GM23248 (cell line): ENCODE measurements at regions not wholly inside any gene's neighbourhood (a gene's known extent, or its start where the extent isn't known, plus 50 kb on each side); places are given as distances from the start of the nearest gene placed in this dataset.

ENCODE experiments used
- EZH2 ChIP-seq: fragments of 200-600 bp; sonication (generic); IDR thresholded peaks from 2 replicates; pipeline ENCODE4 v1.6.1; 2018; ENCODE audit warnings: antibody characterized with exemption, mild to moderate bottlenecking; ENCODE audit not compliant: insufficient read depth, poor library complexity, severe bottlenecking
- EZH2phosphoT487 ChIP-seq: fragments of 200-600 bp; sonication (generic); IDR thresholded peaks from 2 replicates; pipeline ENCODE4 v1.6.1; 2018; ENCODE audit warnings: antibody characterized with exemption, moderate library complexity, mild to moderate bottlenecking, low read depth; ENCODE audit not compliant: insufficient read depth

DNA sequence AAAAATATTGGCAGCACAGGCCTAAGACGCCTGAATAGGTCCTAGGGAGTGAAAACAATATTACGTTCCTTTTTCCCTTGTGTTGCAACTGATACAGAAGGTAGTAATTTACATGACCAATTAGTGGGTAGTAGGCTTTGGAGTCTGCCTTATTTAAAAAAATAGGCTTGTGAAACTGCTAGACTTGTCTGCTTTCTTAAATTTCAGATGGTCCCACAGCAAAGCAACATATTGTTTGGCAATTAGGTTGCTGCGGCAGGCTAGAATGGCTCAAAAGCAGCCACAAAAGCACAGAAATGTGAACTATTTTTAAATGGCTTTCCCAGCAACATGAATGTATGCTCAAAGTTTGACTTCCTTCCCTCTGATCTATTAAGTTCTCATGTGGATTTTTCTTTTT, 211.9 kb downstream of the TTC8 start:
- TF ChIP-seq EZH2phosphoT487 = no peak
- no peak for TF ChIP-seq EZH2
